Urinary bladder (tissue), 3 donors: ENCODE measurements at regions not wholly inside any gene's neighbourhood (a gene's known extent, or its start where the extent isn't known, plus 50 kb on each side); places are given as distances from the start of the nearest gene placed in this dataset.

Source experiments
- DNase-seq: peaks from one replicate; pipeline ENCODE4 v3.0.0-alpha.2; 2015; ENCODE audit errors: extremely low spot score
- H3K27ac ChIP-seq: one replicate; pipeline ENCODE4 v1.5.1; 2013; ENCODE audit warnings: low read depth, mild to moderate bottlenecking, moderate library complexity
- H3K36me3 ChIP-seq: one replicate; pipeline ENCODE4 v1.6.1; 2013; ENCODE audit warnings: mild to moderate bottlenecking, moderate library complexity; ENCODE audit not compliant: insufficient read depth
- H3K4me1 ChIP-seq: one replicate; pipeline ENCODE4 v1.6.1; 2013; ENCODE audit warnings: mild to moderate bottlenecking, moderate library complexity; ENCODE audit not compliant: insufficient read depth
- H3K4me3 ChIP-seq: one replicate; pipeline ENCODE4 v1.5.1; 2013; ENCODE audit warnings: low read depth, low read length
- WGBS: extraction: QIAGEN DNeasy Blood & Tissue Kit; methylation state at CpG from one replicate; pipeline ENCODE4 v1.1.7; 2013; 5-methylcytosine and 5-hydroxymethylcytosine counted together
- donor health status: healthy with polysubstance abuse.
- donor health status: healthy.

DNA sequence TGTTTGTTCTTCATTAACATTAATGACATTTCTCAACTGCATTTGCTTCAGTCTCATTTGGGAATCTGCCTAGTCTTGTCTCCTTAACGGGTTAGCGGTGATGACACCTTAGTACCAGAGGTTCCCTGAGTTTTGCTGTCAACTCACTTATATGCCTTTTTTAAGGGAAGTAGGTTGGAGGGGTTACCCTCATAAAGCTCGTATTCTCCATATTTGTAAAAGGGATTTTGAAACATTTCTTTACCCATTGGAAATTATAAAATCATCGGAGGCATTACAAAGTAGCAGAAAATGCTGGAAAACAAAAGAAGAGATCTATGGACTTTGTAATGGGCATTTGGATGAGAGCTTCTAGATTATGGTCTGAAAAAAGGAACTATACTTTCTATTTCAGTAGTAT is 88.7 kb upstream of the PRDM1 start:
- no peaks in the 10 kb centered on the region for H3K36me3 ChIP-seq
- H3K4me1 ChIP-seq, result no peaks in the 10 kb centered on the region
- no peak overlapping the region for H3K4me3 ChIP-seq
- H3K27ac ChIP-seq, result no peak overlapping the region
- 63% methylated on average over 4 of the region's 4 CpGs for WGBS
- no peak for DNase-seq

DNA sequence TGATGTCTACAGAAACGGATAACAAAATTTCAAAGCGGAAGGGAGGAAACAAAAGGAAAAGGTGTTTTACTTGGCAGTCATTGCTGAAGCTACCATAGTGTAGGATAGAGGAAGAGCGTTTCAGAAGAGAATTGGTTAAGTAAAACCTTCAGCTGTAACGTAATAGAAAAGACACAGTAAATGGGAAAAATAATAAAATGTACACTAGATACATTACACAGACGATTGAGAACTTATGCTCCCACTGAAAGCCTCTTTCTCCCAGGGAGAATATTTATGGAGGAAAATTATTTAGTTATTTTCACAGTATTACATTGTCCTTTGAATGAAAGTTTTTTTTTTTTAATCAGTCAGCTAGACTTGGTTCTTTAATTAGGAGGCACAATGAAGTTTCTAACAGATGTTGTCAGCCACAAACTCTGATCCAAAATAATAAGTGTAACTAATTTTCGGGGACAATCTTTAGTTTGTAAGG is 90.7 kb upstream of the PRDM1 start:
- WGBS, result 27% methylated on average over 6 of the region's 6 CpGs
- Histone ChIP-seq H3K27ac (peak overlapping the region; percentile 38), H3K4me1 (no peaks in the 10 kb centered on the region), H3K4me3 (no peak overlapping the region), H3K36me3 (no peaks in the 10 kb centered on the region)
- DNase-seq, result no peak

DNA sequence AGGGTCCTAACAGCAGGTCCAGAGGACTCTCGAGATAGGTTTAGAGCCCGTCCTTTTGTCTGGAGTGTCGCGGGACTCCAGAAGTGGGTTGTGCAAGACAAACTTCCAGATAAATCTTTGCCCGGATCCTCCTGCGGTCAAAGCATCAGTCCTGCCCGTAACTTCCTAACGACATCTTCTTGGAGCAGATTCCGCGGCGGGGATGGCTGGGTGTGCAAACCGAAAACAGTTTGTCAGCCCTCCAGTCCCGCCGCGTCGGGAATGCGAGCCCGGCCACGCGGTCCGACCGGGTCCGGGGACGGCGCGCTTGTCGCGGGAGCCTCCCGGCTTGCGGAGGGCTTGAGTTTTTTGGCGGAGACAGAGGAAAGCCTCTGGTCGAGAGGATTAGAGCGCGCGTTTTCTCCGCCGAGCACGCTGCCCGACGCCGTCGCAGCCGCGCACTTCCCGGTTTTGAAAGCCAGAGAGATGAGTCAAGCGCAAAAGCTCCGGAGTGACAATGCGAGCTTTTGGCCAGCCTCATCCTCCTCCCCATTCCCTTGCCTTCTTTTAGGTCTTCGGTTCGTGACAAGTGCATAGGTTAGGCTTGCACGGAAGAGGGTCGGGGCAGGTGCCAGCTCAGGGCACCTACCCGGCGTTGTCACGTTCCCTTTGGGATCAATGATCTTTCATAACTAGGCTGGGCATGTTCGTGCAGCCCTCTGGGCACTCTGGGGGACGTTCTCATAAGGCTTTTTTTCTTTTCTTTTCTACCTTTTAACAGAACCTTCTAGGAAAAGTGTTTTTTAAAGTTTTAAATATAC is 91.3 kb upstream of the PRDM1 start:
- Histone ChIP-seq H3K4me1 (no peaks in the 10 kb centered on the region), H3K27ac (peak overlapping the region; percentile 84), H3K36me3 (no peaks in the 10 kb centered on the region), H3K4me3 (peak overlapping the region; percentile 64)
- 1% methylated on average over 57 of the region's 57 CpGs for WGBS
- DNase-seq, result no peak

DNA sequence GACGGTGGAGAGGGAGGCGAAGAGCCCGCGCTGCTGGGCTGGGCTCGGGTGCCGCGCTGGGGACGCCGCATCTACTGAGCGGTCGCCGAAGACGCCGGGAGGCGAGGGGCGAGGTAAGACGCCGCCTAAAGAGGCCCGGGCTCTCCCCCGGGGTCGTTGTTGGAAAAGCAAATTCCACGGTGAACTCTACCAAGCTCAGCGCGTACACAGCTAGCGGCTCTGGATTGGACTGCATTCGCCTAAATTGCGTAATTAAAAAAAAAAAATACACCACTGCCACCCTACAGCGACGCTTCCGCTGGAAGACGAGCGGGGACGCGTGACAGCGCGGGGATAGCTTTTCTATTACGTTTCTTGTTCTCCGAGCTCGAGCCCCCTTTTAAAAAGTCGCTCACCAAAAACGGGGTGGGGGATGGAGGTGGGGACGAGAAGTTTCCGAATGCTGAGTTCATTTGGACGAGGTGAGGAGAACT is 92.0 kb upstream of the PRDM1 start:
- 4% methylated on average over 44 of the region's 44 CpGs for WGBS
- Histone ChIP-seq H3K36me3 (no peaks in the 10 kb centered on the region), H3K4me1 (no peaks in the 10 kb centered on the region), H3K27ac (peak overlapping the region; percentile 84), H3K4me3 (peak overlapping the region; percentile 64)
- DNase-seq, result no peak

DNA sequence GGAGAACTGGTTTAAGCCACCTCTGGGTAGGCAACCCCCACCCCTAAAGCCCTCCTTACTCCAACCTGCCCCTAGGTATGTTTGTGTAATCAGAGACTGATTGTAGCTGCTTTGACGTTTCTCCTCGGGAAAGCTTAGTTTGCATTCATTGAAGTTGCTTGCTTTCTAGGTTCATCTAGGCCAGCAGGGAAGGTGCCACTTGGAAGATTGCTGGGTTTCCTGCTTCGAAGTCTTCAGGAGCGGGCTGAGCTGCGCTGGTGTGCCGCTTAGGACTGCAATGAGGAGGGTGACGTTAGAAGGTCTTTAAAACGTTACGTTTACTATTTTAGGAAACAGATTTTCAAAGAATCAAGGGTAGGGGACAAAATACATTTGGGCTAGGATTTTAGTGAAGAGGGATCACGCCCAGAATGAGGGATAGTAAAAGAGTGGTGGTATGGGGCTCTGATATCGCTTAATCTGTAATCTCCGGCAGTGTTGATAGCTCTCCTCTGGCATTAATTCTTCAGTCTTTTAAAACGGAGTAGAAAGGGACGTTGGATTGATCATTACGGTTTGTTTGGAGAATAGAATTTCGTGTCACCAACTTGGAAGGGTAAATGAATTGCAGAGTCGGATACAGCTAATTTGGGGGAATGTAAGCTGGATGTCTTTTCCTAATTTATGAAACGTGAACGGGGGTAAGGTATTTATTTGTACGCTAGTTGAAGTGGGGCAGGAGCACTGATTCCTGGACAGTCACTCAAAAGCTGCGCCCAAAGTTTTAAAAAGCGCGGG is 92.6 kb upstream of the PRDM1 start:
- peak overlapping the region; percentile 84 for H3K27ac ChIP-seq
- 25% methylated on average over 23 of the region's 23 CpGs for WGBS
- no peaks in the 10 kb centered on the region for H3K4me1 ChIP-seq
- no peaks in the 10 kb centered on the region for H3K36me3 ChIP-seq
- peak overlapping the region; percentile 64 for H3K4me3 ChIP-seq
- DNase-seq, result no peak

DNA sequence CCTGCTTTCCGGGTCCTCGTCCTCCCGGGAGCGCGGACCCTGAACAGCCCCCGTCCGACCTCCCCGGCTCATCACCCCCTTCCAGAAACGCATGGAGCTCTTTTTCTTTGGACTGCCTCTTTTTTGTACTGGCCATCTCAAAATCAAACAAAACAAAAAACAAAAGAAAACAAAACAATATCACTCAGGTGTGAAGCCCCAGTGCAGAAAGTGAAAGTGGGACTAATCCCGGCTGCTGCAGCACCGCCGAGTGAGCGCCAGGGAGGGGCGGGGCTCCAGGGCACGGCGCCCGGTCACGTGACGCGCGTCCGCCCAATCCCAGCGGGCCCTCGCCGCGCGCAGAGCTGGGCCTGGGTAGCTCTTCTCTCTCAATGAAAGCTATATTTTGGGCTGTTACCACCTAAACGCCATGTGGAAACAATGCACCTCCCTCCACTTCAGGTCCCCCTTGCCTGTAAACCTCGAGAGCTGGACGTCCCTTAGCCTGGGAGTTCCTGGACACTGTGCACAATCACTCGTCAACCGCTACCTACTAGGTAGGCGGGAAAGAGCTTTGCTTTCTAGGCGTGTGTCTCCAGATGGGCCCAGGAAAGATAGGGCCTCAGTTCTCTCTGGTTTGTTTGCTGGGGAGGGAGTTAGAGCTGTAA is 93.7 kb upstream of the PRDM1 start:
- Histone ChIP-seq H3K4me3 (peak overlapping the region; percentile 56), H3K36me3 (no peaks in the 10 kb centered on the region), H3K4me1 (no peaks in the 10 kb centered on the region), H3K27ac (peak overlapping the region; percentile 53)
- WGBS, result 3% methylated on average over 34 of the region's 34 CpGs
- no peak for DNase-seq

DNA sequence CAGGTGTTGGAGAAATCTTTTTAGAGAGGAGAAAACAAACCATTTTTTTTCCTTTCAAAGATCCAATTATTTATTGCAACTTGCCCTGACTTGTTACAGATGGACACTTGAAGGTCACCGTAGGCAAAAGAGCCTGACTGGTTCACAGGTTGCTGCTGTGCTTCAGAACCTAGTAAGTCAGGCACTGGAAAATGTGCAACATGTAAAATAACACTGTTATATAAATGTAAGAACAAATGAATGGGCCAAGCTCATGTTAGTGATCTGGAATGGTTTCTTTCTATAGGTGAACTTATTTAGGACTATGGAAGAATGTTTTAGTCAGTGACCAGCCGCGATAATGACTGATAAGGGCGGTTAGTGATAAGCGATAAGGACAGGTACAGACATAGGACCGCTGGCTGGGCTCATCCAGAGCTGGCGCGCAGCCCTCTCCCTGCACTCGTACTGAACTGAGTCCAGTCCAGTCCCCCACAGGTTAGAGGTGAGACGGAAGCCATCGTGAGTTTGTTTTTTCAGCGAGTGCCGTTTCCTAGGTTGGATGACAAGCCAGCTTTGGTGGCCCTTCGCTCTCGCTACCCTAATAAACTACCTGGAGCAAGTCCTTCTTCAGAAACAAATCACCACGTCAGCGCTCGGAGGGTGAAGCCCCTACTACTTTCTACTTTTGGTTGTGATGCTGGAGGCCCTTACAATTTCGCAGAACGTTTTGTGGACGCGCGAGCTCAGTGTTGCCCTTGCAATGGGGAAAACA is 94.4 kb upstream of the PRDM1 start:
- WGBS, result 8% methylated on average over 23 of the region's 23 CpGs
- H3K4me3 ChIP-seq, result peak overlapping the region; percentile 56
- no peaks in the 10 kb centered on the region for H3K36me3 ChIP-seq
- no peak for DNase-seq
- H3K4me1 ChIP-seq, result no peaks in the 10 kb centered on the region
- no peak overlapping the region for H3K27ac ChIP-seq

DNA sequence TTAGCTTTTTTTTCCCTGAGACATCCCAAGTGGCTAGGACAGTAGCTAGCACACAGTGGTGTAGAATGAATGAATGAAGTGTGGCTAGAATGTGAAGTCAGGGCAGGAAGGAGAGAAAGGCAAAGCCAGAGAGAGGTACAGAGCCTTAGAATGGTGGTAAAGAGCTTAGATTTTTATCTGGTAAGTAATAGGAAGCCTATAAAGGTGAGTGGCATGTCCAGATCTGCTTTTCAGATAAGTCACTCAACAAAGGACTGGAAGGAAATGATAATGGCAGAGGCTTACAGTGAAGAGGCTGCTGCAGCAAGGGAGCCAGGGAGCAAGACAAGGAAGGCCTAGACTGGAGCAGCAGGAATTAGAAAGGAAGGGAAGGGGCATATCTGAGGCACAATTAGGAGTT is 96.0 kb upstream of the PRDM1 start:
- no peak overlapping the region for H3K27ac ChIP-seq
- no peak for DNase-seq
- H3K4me3 ChIP-seq, result no peak overlapping the region
- no peaks in the 10 kb centered on the region for H3K4me1 ChIP-seq
- no peaks in the 10 kb centered on the region for H3K36me3 ChIP-seq

DNA sequence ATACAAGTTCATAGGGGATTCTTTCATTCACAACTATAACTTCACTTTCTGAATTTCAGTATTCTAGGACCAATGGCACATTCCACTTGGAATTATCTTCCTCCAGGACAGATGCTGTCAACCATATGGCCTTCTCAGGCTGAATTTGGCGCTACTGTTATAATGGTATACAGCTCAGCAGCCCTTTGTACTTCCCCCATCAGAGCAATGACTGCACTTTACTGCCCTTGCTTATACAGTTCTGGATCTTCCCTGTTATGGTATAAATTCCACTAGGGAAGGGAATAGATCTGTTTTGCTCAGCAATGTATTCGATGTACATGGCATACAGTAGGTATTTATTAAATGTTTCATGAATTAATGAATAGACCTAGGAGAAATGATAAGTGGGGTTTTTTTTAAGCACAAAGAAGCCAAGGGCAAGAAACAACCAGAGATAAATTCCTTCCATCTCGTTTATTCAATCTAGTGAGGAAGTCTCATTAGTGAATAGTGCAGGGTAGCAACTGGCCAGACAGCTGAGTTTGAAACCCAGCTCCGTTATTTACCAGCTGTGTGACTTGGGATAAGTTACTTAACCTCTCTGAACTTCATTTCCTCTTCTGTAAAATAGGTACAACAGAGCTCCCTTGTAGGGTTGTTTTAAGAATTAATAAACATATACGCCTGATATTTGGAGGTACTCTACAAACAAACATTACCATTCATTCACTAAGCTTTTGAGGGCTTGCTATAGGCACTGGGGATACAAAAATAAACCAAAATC is 97.1 kb upstream of the PRDM1 start:
- DNase-seq, result no peak
- 58% methylated on average over 5 of the region's 5 CpGs for WGBS
- Histone ChIP-seq H3K27ac (no peak overlapping the region), H3K4me1 (no peaks in the 10 kb centered on the region), H3K36me3 (no peaks in the 10 kb centered on the region), H3K4me3 (no peak overlapping the region)

DNA sequence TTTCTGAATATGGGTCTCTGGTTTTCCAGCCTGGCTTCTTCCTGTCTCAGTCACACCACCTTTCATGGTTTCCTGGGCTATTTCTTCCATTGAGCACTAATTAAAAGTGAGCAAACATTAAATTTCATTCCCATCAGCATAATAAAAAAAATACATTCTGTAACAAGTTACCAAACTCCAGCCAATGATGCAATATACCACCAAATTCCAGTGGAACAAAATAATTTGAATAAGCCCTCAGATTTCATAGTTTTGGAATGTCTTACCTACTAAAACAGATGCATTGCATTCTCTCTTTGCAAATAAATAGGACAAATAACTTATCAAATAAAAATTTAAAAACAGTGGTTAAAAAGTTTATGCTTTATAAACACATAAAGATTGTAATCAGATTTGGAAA is 97.8 kb upstream of the PRDM1 start:
- no peak for DNase-seq
- Histone ChIP-seq H3K4me1 (no peaks in the 10 kb centered on the region), H3K36me3 (no peaks in the 10 kb centered on the region), H3K27ac (no peak overlapping the region), H3K4me3 (no peak overlapping the region)

DNA sequence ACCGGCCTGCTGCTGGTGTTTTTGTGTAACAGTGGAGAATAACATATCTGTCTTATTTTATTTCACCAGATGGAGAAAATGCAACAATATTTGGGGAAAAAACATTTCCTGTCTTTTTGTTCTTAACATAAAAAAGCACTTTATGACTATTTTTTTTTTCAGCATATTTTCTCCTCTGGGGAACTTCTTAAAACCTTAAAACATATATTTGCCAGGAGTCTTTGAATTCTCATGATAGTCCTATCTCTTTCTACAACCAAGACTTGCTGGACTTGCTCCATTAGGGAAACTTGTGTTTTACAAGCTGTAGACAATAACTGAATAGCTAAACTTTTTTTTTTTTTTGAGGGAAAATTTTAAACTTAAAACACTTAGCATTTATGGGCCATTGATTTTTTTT is 98.6 kb upstream of the PRDM1 start:
- WGBS, result 74% methylated on average over 1 of the region's 1 CpG
- no peak for DNase-seq
- no peak overlapping the region for H3K27ac ChIP-seq
- no peaks in the 10 kb centered on the region for H3K36me3 ChIP-seq
- no peak overlapping the region for H3K4me3 ChIP-seq
- H3K4me1 ChIP-seq, result no peaks in the 10 kb centered on the region

DNA sequence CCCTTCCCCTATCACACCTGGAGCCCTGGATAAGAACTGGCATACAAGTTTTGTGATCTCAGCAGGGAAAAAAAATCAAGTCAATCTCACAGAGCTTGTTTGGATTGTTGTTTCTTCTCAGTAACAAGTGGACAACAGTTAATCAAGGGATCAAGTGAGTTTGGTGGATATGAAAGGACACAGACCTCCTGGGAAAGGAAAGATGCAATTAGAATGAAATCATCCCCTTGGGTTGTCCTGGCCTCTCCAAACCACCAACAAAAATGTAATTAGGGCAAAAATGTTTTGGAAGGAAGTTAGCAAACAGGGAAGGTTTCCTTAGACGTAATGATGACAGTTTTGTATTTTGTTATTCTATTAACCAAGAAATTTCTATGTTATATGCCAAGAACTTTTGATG is 99.1 kb upstream of the PRDM1 start:
- H3K27ac ChIP-seq, result no peak overlapping the region
- WGBS, result 64% methylated on average over 1 of the region's 1 CpG
- H3K4me3 ChIP-seq, result no peak overlapping the region
- DNase-seq, result no peak
- no peaks in the 10 kb centered on the region for H3K36me3 ChIP-seq
- H3K4me1 ChIP-seq, result no peaks in the 10 kb centered on the region
